Fibroblast of pulmonary artery (primary cell): ENCODE measurements at regions not wholly inside any gene's neighbourhood (a gene's known extent, or its start where the extent isn't known, plus 50 kb on each side); places are given as distances from the start of the nearest gene placed in this dataset.
A peak's percentile ranks its signal among the peaks of the same experiment; 100 is the strongest.

Source experiments
- DNase-seq: peaks from one replicate; pipeline ENCODE4 v3.0.0-alpha.2; 2010; ENCODE audit warnings: low read depth
- H3K4me3 ChIP-seq: replicated peaks from 2 replicates; pipeline ENCODE4 v1.5.1; 2011; ENCODE audit warnings: low read depth, mild to moderate bottlenecking, control low read depth, low read length, moderate library complexity
- CTCF ChIP-seq: IDR thresholded peaks from 2 replicates; pipeline ENCODE4 v1.5.1; 2011; ENCODE audit warnings: mild to moderate bottlenecking, control low read depth, low read length, inconsistent platforms; ENCODE audit errors: missing control alignments

DNA sequence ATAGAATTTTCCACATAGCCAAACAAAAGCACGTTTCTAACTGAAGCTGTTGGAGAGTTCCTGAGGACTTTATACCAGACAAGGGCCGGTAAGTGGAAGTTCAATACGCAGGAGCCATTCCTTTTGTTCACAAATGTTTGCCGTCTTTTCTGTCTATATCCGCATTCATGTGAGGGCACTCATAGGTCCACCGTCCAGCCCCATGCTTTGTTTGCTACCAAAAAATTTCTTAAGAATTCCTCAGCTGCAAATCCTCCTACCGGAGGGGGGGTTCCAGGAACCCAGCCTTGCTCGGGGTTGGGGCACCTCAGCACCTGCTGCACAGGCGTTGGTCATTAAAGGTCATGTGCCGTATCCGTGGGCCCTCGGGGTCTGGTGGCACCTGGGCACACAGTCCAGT lies 276.8 kb downstream of the SEC14L1 start:
- TF ChIP-seq CTCF: no peak
- H3K4me3 ChIP-seq: no peak overlapping the region
- no peak for DNase-seq

- no peak overlapping the region for H3K4me3 ChIP-seq
- no peak for DNase-seq
- TF ChIP-seq CTCF: no peak
Observed at GRCh38 chr17:77418609-77419008, 277.8 kb downstream of the SEC14L1 start.

GRCh38 chr17:77419095-77419494 lies 278.3 kb downstream of the SEC14L1 start:
- TF ChIP-seq CTCF: no peak
- DNase-seq: no peak
- no peak overlapping the region for H3K4me3 ChIP-seq

DNA sequence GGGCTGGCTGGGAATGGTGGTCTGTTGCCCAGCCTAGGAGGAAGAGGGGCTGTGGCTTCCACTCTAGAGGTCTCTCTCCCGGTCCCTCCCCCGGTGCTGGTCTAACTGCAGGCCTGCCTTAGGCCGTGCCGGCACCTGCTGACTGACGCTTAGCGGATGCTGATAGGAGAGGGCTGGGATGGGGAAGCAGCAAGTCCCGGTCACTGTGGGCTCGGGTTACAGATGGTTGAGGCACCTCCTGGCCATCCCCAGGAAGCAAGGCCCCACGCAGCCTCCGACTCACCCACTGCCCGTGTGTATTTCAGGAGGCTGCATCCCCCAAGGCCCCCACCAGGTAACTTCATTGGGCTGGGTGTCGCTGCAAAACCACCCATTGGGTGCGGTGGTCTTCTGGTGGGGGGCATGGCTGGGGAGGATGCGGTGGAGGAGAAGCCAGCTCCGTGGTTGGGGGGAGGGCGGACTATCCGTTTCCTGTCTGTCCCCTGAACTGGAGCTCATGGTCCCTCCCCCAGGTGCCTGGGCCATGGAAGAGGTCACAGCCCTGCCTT lies 278.9 kb downstream of the SEC14L1 start:
- TF ChIP-seq CTCF: no peak
- no peak overlapping the region for H3K4me3 ChIP-seq
- no peak for DNase-seq

DNA sequence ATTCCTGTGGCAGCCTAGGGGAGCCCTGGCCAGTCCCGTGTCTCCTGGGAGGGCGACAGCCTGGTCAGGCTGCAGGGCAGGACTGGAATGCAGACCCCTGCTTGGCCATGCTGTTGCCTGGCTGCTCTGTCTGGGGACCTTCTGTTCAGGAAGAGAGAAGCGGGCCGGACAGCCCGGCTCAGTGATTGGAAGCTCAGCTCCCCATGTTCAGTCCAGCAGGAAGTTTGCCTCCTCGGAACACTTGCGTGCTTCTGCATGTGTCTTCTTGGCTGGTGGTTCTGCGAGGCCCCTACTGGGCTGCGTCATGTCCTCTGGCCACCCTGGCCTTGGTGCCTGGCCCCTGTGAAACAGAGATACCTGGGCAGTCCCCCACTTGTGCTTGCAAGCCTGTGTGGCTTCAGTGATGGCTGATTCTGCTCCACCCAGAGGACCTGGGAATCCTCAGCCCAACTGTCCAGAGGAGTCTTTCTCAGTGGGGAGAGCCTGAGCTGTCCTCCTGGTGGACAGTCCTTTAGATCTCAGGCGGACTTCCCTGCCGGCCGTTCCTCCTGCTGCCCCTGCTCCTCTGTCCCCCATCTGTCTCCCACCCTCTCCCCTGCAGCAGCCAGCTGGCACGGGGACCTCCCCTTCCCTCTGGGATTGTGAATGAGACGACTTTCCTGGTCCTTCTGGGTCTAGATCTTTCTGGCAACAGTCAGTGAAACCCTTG lies 279.5 kb downstream of the SEC14L1 start:
- TF ChIP-seq CTCF: peak; percentile 3
- H3K4me3 ChIP-seq: no peak overlapping the region
- DNase-seq: no peak

GRCh38 chr17:77420804-77421629 lies 280.2 kb downstream of the SEC14L1 start:
- no peak overlapping the region for H3K4me3 ChIP-seq
- DNase-seq: peak; percentile 84

More at GRCh38 chr17:77420804-77421629, 280.2 kb downstream of the SEC14L1 start:
- no peak for TF ChIP-seq CTCF
